ENCODE measurements at regions not wholly inside any gene's neighbourhood (a gene's known extent, or its start where the extent isn't known, plus 50 kb on each side); places are given as distances from the start of the nearest gene placed in this dataset.

DNA sequence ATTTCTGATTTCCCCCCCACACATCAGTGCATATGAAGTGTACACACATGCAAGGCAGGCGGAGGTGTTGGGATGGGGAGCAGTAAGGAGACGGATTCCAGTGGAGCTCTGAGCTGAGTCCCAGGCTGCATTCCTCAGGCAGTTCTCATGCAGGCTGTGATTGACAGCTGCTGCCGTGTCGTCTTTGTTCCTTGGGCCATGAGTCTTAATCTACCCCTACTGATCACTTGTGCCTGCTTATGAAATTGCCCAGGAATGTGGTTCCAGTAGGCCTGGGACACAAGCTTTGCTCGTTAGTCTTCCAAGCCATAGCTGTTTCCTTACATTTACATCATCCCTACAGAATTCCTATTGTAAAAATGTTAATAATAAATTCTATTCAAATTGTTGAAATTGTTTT lies 1241.9 kb downstream of the UQCRFS1 start:
- intact Hi-C loops (cut with micrococcal nuclease) (no loop called here), dilution Hi-C loops (cut with MboI; ENCODE audit: extremely low pct_ligation_motif_present, low sequenced_read_pairs) (no loop called here)
- Histone ChIP-seq H2AFZ (ENCODE audit: low read depth, low read length) (no peak overlapping the region), H3K4me2 (ENCODE audit: insufficient read depth, low read length) (no peak overlapping the region), H3K27ac (ENCODE audit: insufficient read depth, low read depth, low read length) (no peak overlapping the region), H3K36me3 (ENCODE audit: control insufficient read depth in 2 of 2, extremely low read depth in 1 of 2, insufficient read depth in 2 of 2, low read length in 2 of 2) (no peaks in the 10 kb centered on the region), H3K27me3 (ENCODE audit: control insufficient read depth in 2 of 2, insufficient read depth in 2 of 2, low read length in 2 of 2) (no peaks in the 10 kb centered on the region), H3K4me1 (ENCODE audit: control insufficient read depth, extremely low read depth, insufficient read depth, low read length) (no peaks in the 10 kb centered on the region), H3K4me3 (replicated peaks in 1 of 3; ENCODE audit: insufficient read depth in 1 of 3, low read depth in 1 of 3, low read length in 3 of 3) (no peak overlapping the region), H3K9ac (replicated peaks; ENCODE audit: extremely low read depth, insufficient read depth, low read length) (no peak overlapping the region), H3K79me2 (ENCODE audit: control insufficient read depth, insufficient read depth, low read length) (no peaks in the 10 kb centered on the region), H3K9me1 (replicated peaks; ENCODE audit: control insufficient read depth, extremely low read depth, insufficient read depth, low read length) (no peaks in the 10 kb centered on the region), H4K20me1 (replicated peaks; ENCODE audit: control insufficient read depth, extremely low read depth, insufficient read depth, low read length) (no peaks in the 10 kb centered on the region), H3K9me3 (replicated peaks; ENCODE audit: control insufficient read depth, insufficient read depth, low read length) (peaks cover 2% of the 10 kb centered on the region)
- ChIA-PET CTCF (no interaction called here), POLR2A (no interaction called here)
- TF ChIP-seq FOS (IDR thresholded peaks at IDR 0.05; ENCODE audit: borderline replicate concordance, insufficient read depth, low read length), result no peak
- no peak for TF ChIP-seq JUN (IDR thresholded peaks at IDR 0.05; ENCODE audit: borderline replicate concordance, insufficient read depth, insufficient read length, low read depth)
- TF ChIP-seq MYC (IDR thresholded peaks at IDR 0.05; ENCODE audit: low read depth, low read length), result no peak
- no peak for TF ChIP-seq MAX (IDR thresholded peaks at IDR 0.05; ENCODE audit: insufficient read depth, insufficient read length)
- TF ChIP-seq GATA2 (IDR thresholded peaks at IDR 0.05; ENCODE audit: insufficient read depth, insufficient read length, low read depth, low read length), result no peak
- TF ChIP-seq, protein P1, sequence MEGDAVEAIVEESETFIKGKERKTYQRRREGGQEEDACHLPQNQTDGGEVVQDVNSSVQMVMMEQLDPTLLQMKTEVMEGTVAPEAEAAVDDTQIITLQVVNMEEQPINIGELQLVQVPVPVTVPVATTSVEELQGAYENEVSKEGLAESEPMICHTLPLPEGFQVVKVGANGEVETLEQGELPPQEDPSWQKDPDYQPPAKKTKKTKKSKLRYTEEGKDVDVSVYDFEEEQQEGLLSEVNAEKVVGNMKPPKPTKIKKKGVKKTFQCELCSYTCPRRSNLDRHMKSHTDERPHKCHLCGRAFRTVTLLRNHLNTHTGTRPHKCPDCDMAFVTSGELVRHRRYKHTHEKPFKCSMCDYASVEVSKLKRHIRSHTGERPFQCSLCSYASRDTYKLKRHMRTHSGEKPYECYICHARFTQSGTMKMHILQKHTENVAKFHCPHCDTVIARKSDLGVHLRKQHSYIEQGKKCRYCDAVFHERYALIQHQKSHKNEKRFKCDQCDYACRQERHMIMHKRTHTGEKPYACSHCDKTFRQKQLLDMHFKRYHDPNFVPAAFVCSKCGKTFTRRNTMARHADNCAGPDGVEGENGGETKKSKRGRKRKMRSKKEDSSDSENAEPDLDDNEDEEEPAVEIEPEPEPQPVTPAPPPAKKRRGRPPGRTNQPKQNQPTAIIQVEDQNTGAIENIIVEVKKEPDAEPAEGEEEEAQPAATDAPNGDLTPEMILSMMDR (IDR thresholded peaks at IDR 0.05; ENCODE audit: extremely low read depth in 1 of 2, insufficient read depth in 1 of 2, low read depth in 1 of 2, low read length in 2 of 2), result no peak
- TF ChIP-seq POLR2A (IDR thresholded peaks at IDR 0.05; ENCODE audit: low read depth, low read length), result no peak
- no peak for TF ChIP-seq POLR2AphosphoS5 (IDR thresholded peaks at IDR 0.05; ENCODE audit: insufficient read depth, low read depth, low read length)
- no peak for TF ChIP-seq EZH2 (IDR thresholded peaks at IDR 0.05; ENCODE audit: borderline replicate concordance, low read depth, low read length, severe bottlenecking)
- no TSS peak for BruUV-seq (replicated peaks)
- DNase-seq (ENCODE audit: low read depth, low spot score), result no peak
- no peak for FAIRE-seq

All from endothelial cell of umbilical vein (primary cell).